HFF-Myc (cell line): ENCODE measurements at regions not wholly inside any gene's neighbourhood (a gene's known extent, or its start where the extent isn't known, plus 50 kb on each side); places are given as distances from the start of the nearest gene placed in this dataset.

Experiments
- DNase-seq: peaks from one replicate; pipeline ENCODE4 v3.0.0-alpha.2; 2011; ENCODE audit warnings: low read depth; ENCODE audit errors: extremely low read depth
- H3K4me3 ChIP-seq: replicated peaks from 2 replicates; pipeline ENCODE4 v1.5.1; 2011; ENCODE audit warnings: low read depth, mild to moderate bottlenecking, control low read depth, low read length
- CTCF ChIP-seq: IDR thresholded peaks from 2 replicates; pipeline ENCODE4 v1.5.1; 2012; ENCODE audit warnings: mild to moderate bottlenecking, low read depth, low read length, control low read depth; ENCODE audit errors: missing control alignments

- no peak overlapping the region for H3K4me3 ChIP-seq
- no peak for DNase-seq
- no peak for TF ChIP-seq CTCF
Observed at GRCh38 chr7:94813917-94814316, 93.5 kb upstream of the PPP1R9A start.

DNA sequence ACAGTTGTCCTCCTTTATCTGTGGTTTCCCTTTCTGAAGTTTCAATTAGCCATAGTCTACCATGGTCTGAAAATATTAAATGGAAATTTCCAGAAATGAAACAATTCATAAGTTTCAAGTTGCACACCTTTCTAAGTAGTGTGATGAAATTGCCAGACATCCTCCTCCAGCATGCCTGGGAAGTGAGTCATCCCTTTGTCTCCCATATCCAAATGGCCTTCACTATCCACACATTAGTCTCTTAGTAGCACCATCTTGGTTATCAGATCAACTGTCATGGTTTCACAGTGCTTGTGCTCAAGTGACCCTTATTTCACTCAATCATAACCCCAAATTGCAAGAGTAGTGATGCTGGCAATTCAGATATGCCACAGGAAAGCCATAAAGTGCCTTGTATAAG, 83.4 kb upstream of the PPP1R9A start:
- no peak for TF ChIP-seq CTCF
- DNase-seq: peak; percentile 14

DNA sequence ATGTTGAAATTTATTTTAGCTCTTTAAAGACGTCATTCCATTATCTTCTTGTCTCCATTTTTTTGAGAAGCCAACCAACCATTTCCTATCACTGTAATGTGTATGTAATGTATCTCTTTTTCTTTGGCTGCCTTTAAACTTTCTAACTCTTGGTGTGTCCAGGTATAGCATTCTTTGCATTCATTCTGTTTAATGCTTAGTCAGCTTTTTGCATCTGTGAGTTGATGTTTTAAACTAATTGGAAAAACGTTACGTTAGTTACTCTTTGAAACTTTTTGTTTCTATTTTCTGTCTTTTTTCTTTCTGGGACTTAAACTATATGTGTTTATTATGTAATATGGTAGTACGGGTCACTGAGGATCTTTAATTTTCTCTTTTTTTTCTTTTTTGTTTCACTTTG, 77.4 kb upstream of the PPP1R9A start:
- TF ChIP-seq CTCF: no peak
- H3K4me3 ChIP-seq: no peak overlapping the region
- no peak for DNase-seq

More for the DNA sequence above, 83.4 kb upstream of the PPP1R9A start:
- no peak overlapping the region for H3K4me3 ChIP-seq

- no peak overlapping the region for H3K4me3 ChIP-seq
- no peak for TF ChIP-seq CTCF
- no peak for DNase-seq
Observed at GRCh38 chr7:94832051-94832450, 75.3 kb upstream of the PPP1R9A start.

DNA sequence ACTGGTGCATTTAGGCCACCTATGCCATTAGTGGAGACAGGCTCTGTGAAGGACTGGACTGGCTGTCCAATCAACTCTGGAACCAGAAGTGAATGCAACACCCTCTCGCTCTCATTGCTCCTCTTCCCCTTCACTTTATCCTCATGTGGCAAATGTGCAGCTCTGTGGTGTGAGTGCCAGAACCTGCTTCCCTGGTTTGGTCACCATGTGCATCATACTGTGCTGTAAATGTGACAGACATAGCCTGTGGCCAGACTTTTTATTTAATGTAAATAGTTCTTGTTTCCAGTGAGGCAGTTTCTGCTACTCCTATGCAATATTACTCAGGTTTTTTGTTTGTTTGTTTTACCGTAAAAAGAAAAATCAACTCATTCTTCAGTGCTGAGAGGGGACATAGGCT, 73.0 kb upstream of the PPP1R9A start:
- no peak for TF ChIP-seq CTCF
- no peak overlapping the region for H3K4me3 ChIP-seq
- DNase-seq: no peak

GRCh38 chr7:94838717-94839116, 68.7 kb upstream of the PPP1R9A start:
- H3K4me3 ChIP-seq: no peak overlapping the region
- no peak for DNase-seq
- no peak for TF ChIP-seq CTCF

GRCh38 chr7:94843553-94843952, 63.8 kb upstream of the PPP1R9A start:
- TF ChIP-seq CTCF: no peak
- no peak for DNase-seq
- no peak overlapping the region for H3K4me3 ChIP-seq
